Peyer's patch (tissue), 4 donors: ENCODE measurements at regions not wholly inside any gene's neighbourhood (a gene's known extent, or its start where the extent isn't known, plus 50 kb on each side); places are given as distances from the start of the nearest gene placed in this dataset.

Experiments used
- DNase-seq, 3 donors: peaks; one replicate each; pipeline ENCODE4 v3.0.0-alpha.2; 2017 to 2019
- H3K27ac ChIP-seq, 4 donors: fragments of 200-600 bp; sonication (generic); one replicate each; pipeline ENCODE4 v1.5.1; 2016 to 2019
- H3K27me3 ChIP-seq, 2 donors: fragments of 200-600 bp; sonication (generic); one replicate each; pipeline ENCODE4 v1.5.1; 2019
- H3K36me3 ChIP-seq, 3 donors: fragments of 200-600 bp; sonication (generic); one replicate each; pipeline ENCODE4 v1.5.1; 2016 to 2019
- H3K4me1 ChIP-seq, 4 donors: fragments of 200-600 bp; sonication (generic); one replicate each; pipeline ENCODE4 v1.5.1; 2016 to 2019
- H3K4me3 ChIP-seq, 4 donors: fragments of 200-600 bp; sonication (generic); 1 replicate in 3 of 4; 2 replicates in 1 of 4; pipeline ENCODE4 v1.5.1; 2016 to 2019; ENCODE audit warnings: mild to moderate bottlenecking in 1 of 4
- H3K9me3 ChIP-seq, 4 donors: fragments of 200-600 bp; sonication (generic); one replicate each; pipeline ENCODE4 v1.5.1; 2016 to 2019; ENCODE audit warnings: mild to moderate bottlenecking in 1 of 4
- CTCF ChIP-seq, 6 experiments: fragments of 450-650 bp in 4 of 6; fragments of 200-600 bp in 2 of 6; sonication (generic) in 1 of 6; IDR thresholded peaks; one replicate each; pipeline ENCODE4 v1.5.1; 2017 to 2019; ENCODE audit warnings: antibody characterized with exemption in 6 of 6, mild to moderate bottlenecking in 3 of 6, moderate library complexity in 1 of 6
- POLR2A ChIP-seq, 2 donors: fragments of 450-650 bp; IDR thresholded peaks; one replicate each; pipeline ENCODE4 v1.5.1; 2017; ENCODE audit warnings: antibody characterized with exemption in 2 of 2, mild to moderate bottlenecking in 2 of 2, moderate library complexity in 2 of 2

- H3K27me3 ChIP-seq, result no peaks in the 10 kb centered on the region
- no peaks in the 10 kb centered on the region for H3K4me1 ChIP-seq
- H3K27ac ChIP-seq, result no peak overlapping the region
- no peak overlapping the region for H3K4me3 ChIP-seq
- no peak for DNase-seq
- no peaks in the 10 kb centered on the region for H3K36me3 ChIP-seq
- no peak for TF ChIP-seq CTCF (IDR thresholded peaks at IDR 0.05)
- no peak for TF ChIP-seq POLR2A (IDR thresholded peaks at IDR 0.05)
- H3K9me3 ChIP-seq, result no peaks in the 10 kb centered on the region
These were observed 428.2 kb downstream of the ADAM29 start for GRCh38 chr4:175346376-175346775.

- TF ChIP-seq CTCF (IDR thresholded peaks at IDR 0.05) (no peak), POLR2A (IDR thresholded peaks at IDR 0.05) (no peak)
- DNase-seq, result no peak
- Histone ChIP-seq H3K4me3 (no peak overlapping the region), H3K4me1 (no peaks in the 10 kb centered on the region), H3K27me3 (no peaks in the 10 kb centered on the region), H3K27ac (no peak overlapping the region), H3K9me3 (no peaks in the 10 kb centered on the region), H3K36me3 (no peaks in the 10 kb centered on the region)
These were observed 432.1 kb downstream of the ADAM29 start for GRCh38 chr4:175350246-175350645.

GRCh38 chr4:175351473-175351872 is 433.3 kb downstream of the ADAM29 start:
- Histone ChIP-seq H3K27me3 (no peaks in the 10 kb centered on the region), H3K4me1 (no peaks in the 10 kb centered on the region), H3K36me3 (no peaks in the 10 kb centered on the region), H3K9me3 (no peaks in the 10 kb centered on the region), H3K27ac (no peak overlapping the region), H3K4me3 (no peak overlapping the region)
- TF ChIP-seq POLR2A (IDR thresholded peaks at IDR 0.05) (no peak), CTCF (IDR thresholded peaks at IDR 0.05) (no peak)
- no peak for DNase-seq

- H3K27me3 ChIP-seq, result no peaks in the 10 kb centered on the region
- no peaks in the 10 kb centered on the region for H3K4me1 ChIP-seq
- TF ChIP-seq CTCF (IDR thresholded peaks at IDR 0.05) (no peak), POLR2A (IDR thresholded peaks at IDR 0.05) (no peak)
- no peak overlapping the region for H3K27ac ChIP-seq
- no peaks in the 10 kb centered on the region for H3K36me3 ChIP-seq
- no peak for DNase-seq
- H3K9me3 ChIP-seq, result peaks cover 0 to 3% (median 0%) of the 10 kb centered on the region in 4 donors
- no peak overlapping the region for H3K4me3 ChIP-seq
These were observed 443.0 kb downstream of the GPM6A start for GRCh38 chr4:175369087-175369486.

GRCh38 chr4:175371091-175371490 is 441.0 kb downstream of the GPM6A start:
- no peak overlapping the region for H3K27ac ChIP-seq
- H3K27me3 ChIP-seq, result no peaks in the 10 kb centered on the region
- DNase-seq, result no peak
- H3K4me3 ChIP-seq, result no peak overlapping the region
- TF ChIP-seq CTCF (IDR thresholded peaks at IDR 0.05) (no peak), POLR2A (IDR thresholded peaks at IDR 0.05) (no peak)
- H3K4me1 ChIP-seq, result no peaks in the 10 kb centered on the region
- no peaks in the 10 kb centered on the region for H3K36me3 ChIP-seq
- peaks cover 0 to 3% (median 0%) of the 10 kb centered on the region in 4 donors for H3K9me3 ChIP-seq

GRCh38 chr4:175373031-175373430 is 439.0 kb downstream of the GPM6A start:
- Histone ChIP-seq H3K4me1 (no peaks in the 10 kb centered on the region), H3K27ac (no peak overlapping the region), H3K36me3 (no peaks in the 10 kb centered on the region), H3K4me3 (no peak overlapping the region), H3K27me3 (no peaks in the 10 kb centered on the region), H3K9me3 (peaks cover 0 to 3% (median 0%) of the 10 kb centered on the region in 4 donors)
- no peak for DNase-seq
- no peak for TF ChIP-seq POLR2A (IDR thresholded peaks at IDR 0.05)
- no peak for TF ChIP-seq CTCF (IDR thresholded peaks at IDR 0.05)
